OCI-LY1 (cell line): ENCODE measurements at regions not wholly inside any gene's neighbourhood (a gene's known extent, or its start where the extent isn't known, plus 50 kb on each side); places are given as distances from the start of the nearest gene placed in this dataset.

ENCODE experiments used
- H2AFZ ChIP-seq: fragments of 200-600 bp; sonication (generic), shearing (Covaris generic); 2 replicates; pipeline ENCODE4 v1.6.0; 2014; ENCODE audit warnings: antibody characterized with exemption, mild to moderate bottlenecking, low read length
- H3F3A ChIP-seq: fragments of 200-600 bp; sonication (generic), shearing (Covaris generic); 2 replicates; pipeline ENCODE4 v1.6.0; 2014; ENCODE audit warnings: mild to moderate bottlenecking, antibody characterized with exemption, low read length, moderate library complexity; ENCODE audit not compliant: insufficient read depth
- H3K27ac ChIP-seq: fragments of 200-600 bp; sonication (generic); 2 replicates; pipeline ENCODE4 v1.5.1; 2014; ENCODE audit warnings: low read length, mixed run types, mild to moderate bottlenecking, low read depth; ENCODE audit not compliant: poor library complexity, severe bottlenecking
- H3K27me3 ChIP-seq: fragments of 200-600 bp; sonication (generic); 2 replicates; pipeline ENCODE4 v1.6.0; 2014; ENCODE audit warnings: antibody characterized with exemption, mild to moderate bottlenecking, low read length, moderate library complexity; ENCODE audit not compliant: insufficient read depth
- H3K36me3 ChIP-seq: fragments of 200-600 bp; sonication (generic); 2 replicates; pipeline ENCODE4 v1.6.1; 2014; ENCODE audit warnings: mild to moderate bottlenecking, antibody characterized with exemption, low read length, moderate library complexity, mixed read lengths; ENCODE audit not compliant: insufficient read depth
- H3K4me1 ChIP-seq: fragments of 200-600 bp; sonication (generic); 2 replicates; pipeline ENCODE4 v1.5.1; 2014; ENCODE audit warnings: mild to moderate bottlenecking, low read length, moderate library complexity; ENCODE audit not compliant: insufficient read depth, severe bottlenecking
- H3K4me2 ChIP-seq: fragments of 200-600 bp; sonication (generic), shearing (Covaris generic); 2 replicates; pipeline ENCODE4 v1.6.1; 2014; ENCODE audit warnings: low read length
- H3K4me3 ChIP-seq: fragments of 200-600 bp; sonication (generic); 2 replicates; pipeline ENCODE4 v1.5.1; 2014; ENCODE audit warnings: low read length, low read depth, mild to moderate bottlenecking, mixed read lengths; ENCODE audit not compliant: poor library complexity, severe bottlenecking
- H3K79me2 ChIP-seq: fragments of 200-600 bp; shearing (Covaris generic); 2 replicates; pipeline ENCODE4 v1.6.1; 2016; ENCODE audit warnings: mixed run types, low read length, mixed read lengths; ENCODE audit not compliant: insufficient read depth
- H3K9ac ChIP-seq: fragments of 200-600 bp; sonication (generic), shearing (Covaris generic); 2 replicates; pipeline ENCODE4 v1.6.1; 2014; ENCODE audit warnings: mild to moderate bottlenecking, low read length, mixed read lengths
- H3K9me2 ChIP-seq: fragments of 200-600 bp; sonication (generic), shearing (Covaris generic); 2 replicates; pipeline ENCODE4 v1.6.1; 2014; ENCODE audit warnings: low read depth, mild to moderate bottlenecking, low read length, mixed read lengths
- H3K9me3 ChIP-seq: fragments of 200-600 bp; shearing (Covaris generic); 2 replicates; pipeline ENCODE4 v1.6.1; 2014; ENCODE audit warnings: low read length, mixed read lengths
- H4K20me1 ChIP-seq: fragments of 200-600 bp; sonication (generic), shearing (Covaris generic); 2 replicates; pipeline ENCODE4 v1.6.0; 2016; ENCODE audit warnings: mild to moderate bottlenecking, low read length; ENCODE audit not compliant: insufficient read depth
- EZH2 ChIP-seq: fragments of 200-600 bp; sonication (generic), shearing (Covaris generic); IDR thresholded peaks from 2 replicates; pipeline ENCODE4 v1.8.0; 2017; ENCODE audit warnings: borderline replicate concordance, mixed run types, mild to moderate bottlenecking, antibody characterized with exemption, low read length, moderate library complexity, mixed read lengths
- TF ChIP-seq, protein P1 (sequence below): fragments of 200-600 bp; sonication (generic), shearing (Covaris generic); IDR thresholded peaks from 2 replicates; pipeline ENCODE4 v1.5.1; 2017; ENCODE audit warnings: mild to moderate bottlenecking, antibody characterized with exemption, low read length, moderate library complexity, mixed read lengths

DNA sequence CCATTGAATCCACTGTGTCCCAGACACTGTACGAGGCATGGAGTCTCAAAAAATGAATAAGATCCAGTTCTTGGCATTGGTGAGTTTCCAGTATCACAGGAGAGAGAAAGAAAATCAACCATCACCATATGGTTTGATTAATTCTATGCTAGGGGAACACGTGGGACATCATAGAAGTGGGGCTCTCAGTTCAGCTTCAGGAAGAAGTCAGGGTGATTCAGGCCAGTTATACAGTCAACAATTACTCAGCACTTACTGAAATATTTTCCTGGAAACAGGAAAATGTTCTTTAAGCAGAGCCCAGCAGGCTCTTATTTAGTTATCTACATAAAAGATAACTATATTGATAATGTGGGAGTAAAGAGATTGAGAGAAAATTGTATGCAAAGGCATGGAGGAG lies 407.2 kb downstream of the NOVA1 start:
- Histone ChIP-seq H3K27ac (no peak overlapping the region), H4K20me1 (no peaks in the 10 kb centered on the region), H3K4me1 (no peaks in the 10 kb centered on the region), H3F3A (no peaks in the 10 kb centered on the region), H3K9me2 (no peaks in the 10 kb centered on the region), H3K27me3 (no peaks in the 10 kb centered on the region), H3K9me3 (no peaks in the 10 kb centered on the region), H3K4me2 (no peak overlapping the region), H2AFZ (no peak overlapping the region), H3K9ac (no peak overlapping the region), H3K36me3 (no peaks in the 10 kb centered on the region), H3K4me3 (no peak overlapping the region), H3K79me2 (no peaks in the 10 kb centered on the region)
- TF ChIP-seq, protein P1, sequence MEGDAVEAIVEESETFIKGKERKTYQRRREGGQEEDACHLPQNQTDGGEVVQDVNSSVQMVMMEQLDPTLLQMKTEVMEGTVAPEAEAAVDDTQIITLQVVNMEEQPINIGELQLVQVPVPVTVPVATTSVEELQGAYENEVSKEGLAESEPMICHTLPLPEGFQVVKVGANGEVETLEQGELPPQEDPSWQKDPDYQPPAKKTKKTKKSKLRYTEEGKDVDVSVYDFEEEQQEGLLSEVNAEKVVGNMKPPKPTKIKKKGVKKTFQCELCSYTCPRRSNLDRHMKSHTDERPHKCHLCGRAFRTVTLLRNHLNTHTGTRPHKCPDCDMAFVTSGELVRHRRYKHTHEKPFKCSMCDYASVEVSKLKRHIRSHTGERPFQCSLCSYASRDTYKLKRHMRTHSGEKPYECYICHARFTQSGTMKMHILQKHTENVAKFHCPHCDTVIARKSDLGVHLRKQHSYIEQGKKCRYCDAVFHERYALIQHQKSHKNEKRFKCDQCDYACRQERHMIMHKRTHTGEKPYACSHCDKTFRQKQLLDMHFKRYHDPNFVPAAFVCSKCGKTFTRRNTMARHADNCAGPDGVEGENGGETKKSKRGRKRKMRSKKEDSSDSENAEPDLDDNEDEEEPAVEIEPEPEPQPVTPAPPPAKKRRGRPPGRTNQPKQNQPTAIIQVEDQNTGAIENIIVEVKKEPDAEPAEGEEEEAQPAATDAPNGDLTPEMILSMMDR: no peak
- TF ChIP-seq EZH2: no peak

DNA sequence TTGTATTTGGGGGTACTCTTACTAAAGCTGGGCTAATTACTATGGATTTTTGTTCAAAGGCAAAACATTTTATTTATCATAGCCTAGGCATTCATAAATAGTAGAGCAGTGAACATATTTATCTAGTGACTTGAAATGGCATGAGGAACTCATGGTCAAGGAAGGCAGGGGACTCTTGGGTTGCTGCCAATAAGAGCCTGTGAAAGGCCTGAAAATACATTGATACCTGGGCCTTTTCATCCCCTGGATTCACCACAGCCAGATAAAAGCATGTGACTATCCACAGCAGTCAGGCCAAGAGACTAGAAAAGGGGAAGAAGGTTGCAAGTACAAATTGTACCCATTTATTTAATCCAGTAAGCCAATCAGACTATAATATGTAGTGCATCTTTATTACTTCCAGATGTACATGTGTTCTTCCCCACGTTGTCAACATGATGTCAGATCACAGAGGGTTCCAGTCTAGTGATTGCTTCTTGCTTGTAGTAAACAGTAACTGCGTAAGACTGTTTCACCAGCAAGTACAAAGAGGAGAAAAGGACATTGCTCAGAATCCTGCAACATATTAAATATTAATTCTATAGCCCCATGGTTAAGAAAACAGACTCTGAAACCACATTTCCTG lies 409.7 kb downstream of the NOVA1 start:
- Histone ChIP-seq H3K9me2 (no peaks in the 10 kb centered on the region), H3K9ac (no peak overlapping the region), H3K4me1 (no peaks in the 10 kb centered on the region), H3K36me3 (no peaks in the 10 kb centered on the region), H3K9me3 (no peaks in the 10 kb centered on the region), H3K4me3 (no peak overlapping the region), H3K79me2 (no peaks in the 10 kb centered on the region), H4K20me1 (no peaks in the 10 kb centered on the region), H3F3A (no peaks in the 10 kb centered on the region), H3K27me3 (no peaks in the 10 kb centered on the region), H2AFZ (no peak overlapping the region), H3K4me2 (no peak overlapping the region), H3K27ac (no peak overlapping the region)
- TF ChIP-seq, protein P1: no peak
- no peak for TF ChIP-seq EZH2

DNA sequence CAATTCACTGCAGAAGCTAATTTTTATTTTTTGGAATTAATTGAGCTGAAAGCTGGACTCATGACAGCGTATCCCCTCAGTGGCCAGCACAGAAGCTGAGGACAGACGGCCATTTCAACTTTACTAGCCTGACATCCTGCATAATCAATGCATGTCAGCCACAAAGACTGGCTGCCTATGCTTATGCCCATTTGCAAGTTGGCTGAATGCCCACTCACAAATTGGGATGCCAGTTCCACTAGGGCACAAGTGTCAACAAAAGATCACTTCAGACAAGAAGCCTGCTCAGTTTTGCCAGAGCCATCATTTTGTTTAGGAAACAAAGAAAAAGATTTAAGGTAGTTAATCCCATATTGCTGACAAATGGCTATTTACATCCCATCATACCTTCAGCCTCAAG lies 417.6 kb downstream of the NOVA1 start:
- no peaks in the 10 kb centered on the region for H3K9me3 ChIP-seq
- H3K9ac ChIP-seq: no peak overlapping the region
- no peaks in the 10 kb centered on the region for H3K27me3 ChIP-seq
- no peaks in the 10 kb centered on the region for H3K9me2 ChIP-seq
- no peak overlapping the region for H3K27ac ChIP-seq
- no peaks in the 10 kb centered on the region for H3K79me2 ChIP-seq
- no peak overlapping the region for H2AFZ ChIP-seq
- TF ChIP-seq, protein P1: no peak
- no peak for TF ChIP-seq EZH2
- H3K4me3 ChIP-seq: no peak overlapping the region
- H3K4me2 ChIP-seq: no peak overlapping the region
- no peaks in the 10 kb centered on the region for H3K36me3 ChIP-seq
- no peaks in the 10 kb centered on the region for H3F3A ChIP-seq
- H3K4me1 ChIP-seq: no peaks in the 10 kb centered on the region
- H4K20me1 ChIP-seq: no peaks in the 10 kb centered on the region
